GM13976 (cell line): ENCODE measurements at regions not wholly inside any gene's neighbourhood (a gene's known extent, or its start where the extent isn't known, plus 50 kb on each side); places are given as distances from the start of the nearest gene placed in this dataset.

Source experiments
- DNase-seq: peaks from one replicate; pipeline ENCODE4 v3.0.0; 2012; ENCODE audit warnings: low spot score
- in situ Hi-C: fragments of 300-500 bp; cut with MboI; formaldehyde crosslinking; loops from one replicate; pipeline ENCODE4 v1.12.0; 2022; ENCODE audit warnings: low sequenced_read_pairs, mixed read lengths, inconsistent platforms; ENCODE audit not compliant: unreplicated experiment
- TF ChIP-seq, protein P1 (sequence below): IDR thresholded peaks from 2 replicates; pipeline ENCODE4 v1.5.1; 2012; ENCODE audit warnings: borderline replicate concordance, mild to moderate bottlenecking; ENCODE audit not compliant: insufficient read depth; ENCODE audit errors: extremely low read depth, missing control alignments, control extremely low read depth

GRCh38 chr5:67887748-67888161 lies 327.8 kb upstream of the PIK3R1 start:
- no peak for DNase-seq
- in situ Hi-C loops, result no loop called here
- TF ChIP-seq, protein P1, sequence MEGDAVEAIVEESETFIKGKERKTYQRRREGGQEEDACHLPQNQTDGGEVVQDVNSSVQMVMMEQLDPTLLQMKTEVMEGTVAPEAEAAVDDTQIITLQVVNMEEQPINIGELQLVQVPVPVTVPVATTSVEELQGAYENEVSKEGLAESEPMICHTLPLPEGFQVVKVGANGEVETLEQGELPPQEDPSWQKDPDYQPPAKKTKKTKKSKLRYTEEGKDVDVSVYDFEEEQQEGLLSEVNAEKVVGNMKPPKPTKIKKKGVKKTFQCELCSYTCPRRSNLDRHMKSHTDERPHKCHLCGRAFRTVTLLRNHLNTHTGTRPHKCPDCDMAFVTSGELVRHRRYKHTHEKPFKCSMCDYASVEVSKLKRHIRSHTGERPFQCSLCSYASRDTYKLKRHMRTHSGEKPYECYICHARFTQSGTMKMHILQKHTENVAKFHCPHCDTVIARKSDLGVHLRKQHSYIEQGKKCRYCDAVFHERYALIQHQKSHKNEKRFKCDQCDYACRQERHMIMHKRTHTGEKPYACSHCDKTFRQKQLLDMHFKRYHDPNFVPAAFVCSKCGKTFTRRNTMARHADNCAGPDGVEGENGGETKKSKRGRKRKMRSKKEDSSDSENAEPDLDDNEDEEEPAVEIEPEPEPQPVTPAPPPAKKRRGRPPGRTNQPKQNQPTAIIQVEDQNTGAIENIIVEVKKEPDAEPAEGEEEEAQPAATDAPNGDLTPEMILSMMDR, result no peak

GRCh38 chr5:67886761-67887160 lies 328.8 kb upstream of the PIK3R1 start:
- in situ Hi-C loops, result no loop called here
- no peak for DNase-seq
- TF ChIP-seq, protein P1, result no peak

DNA sequence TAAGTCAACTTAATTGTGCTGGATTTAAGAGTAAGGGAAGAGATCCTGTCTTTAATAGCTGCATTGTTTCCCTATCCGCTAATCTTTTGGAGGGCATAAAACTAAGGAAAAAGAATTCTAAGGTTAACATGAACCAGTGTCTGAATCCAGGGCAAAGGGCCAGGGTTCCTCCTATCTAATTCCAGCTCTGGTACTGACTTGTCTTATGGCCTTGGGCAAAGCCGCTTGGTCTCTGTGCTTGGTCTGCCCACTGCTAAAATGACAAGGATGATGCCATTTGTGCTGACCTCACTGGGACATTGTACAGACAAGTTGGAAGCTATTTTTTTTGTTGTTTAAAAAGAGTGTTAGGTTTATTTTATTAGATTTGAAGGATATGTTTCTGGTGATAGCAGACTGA lies 334.7 kb upstream of the PIK3R1 start:
- in situ Hi-C loops, result no loop called here
- no peak for DNase-seq
- TF ChIP-seq, protein P1, result no peak

DNA sequence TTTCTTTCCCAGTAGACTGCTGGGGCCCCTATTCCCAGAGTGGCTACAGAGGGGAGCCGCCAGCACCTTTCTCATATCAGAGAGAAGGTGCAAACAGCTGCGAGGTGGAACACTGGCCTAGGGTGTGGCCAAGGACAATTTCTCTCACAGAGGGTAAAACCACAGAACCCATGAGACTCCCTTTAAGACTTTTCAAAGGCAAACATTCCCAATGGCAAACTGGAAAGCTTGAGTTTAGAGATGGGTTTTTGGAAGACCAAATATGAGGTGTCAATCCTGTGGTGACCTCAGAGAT lies 335.1 kb upstream of the PIK3R1 start:
- in situ Hi-C loops, result no loop called here
- DNase-seq, result no peak
- TF ChIP-seq, protein P1, result no peak

DNA sequence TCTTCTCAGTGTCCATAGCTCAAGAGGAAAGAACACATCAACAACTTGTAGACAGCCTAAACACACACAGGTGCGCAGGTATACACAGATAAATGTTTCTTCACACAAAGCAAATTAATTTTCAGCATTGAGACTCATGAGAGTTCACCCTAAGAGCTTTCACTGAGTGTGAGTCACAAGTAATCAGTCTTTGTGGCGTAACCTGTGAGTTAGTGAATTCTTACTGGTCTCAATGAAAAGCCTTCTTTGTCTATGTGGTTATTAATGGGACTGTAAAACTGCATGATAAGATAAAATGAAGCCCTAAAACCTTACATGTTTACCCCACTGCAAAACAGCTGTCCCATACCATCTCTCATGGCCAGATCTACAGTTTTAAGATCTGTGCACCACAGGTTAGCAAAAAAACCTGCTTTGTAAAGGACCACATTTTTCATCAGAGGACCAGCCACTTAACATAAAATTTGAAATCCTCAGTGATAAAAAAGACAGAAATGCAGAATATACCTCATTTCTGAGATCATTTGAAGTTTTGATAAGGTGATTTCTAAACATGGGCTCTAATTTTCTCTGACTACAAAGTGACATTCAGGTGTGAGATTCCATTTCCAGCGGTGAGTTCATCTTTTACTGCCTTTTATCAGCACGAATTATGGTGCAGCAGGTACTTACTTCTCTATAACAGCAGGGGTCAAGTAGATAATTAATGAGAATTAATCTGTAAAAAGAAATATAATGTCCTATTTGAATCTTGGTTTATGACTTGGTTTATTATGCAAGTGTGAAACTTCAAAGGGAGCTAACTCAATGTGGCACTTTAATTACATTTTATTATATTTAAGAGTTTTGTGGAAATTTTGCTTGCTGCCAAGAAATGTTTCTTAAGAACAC lies 335.7 kb upstream of the PIK3R1 start:
- in situ Hi-C loops, result no loop called here
- no peak for DNase-seq
- TF ChIP-seq, protein P1, result no peak

GRCh38 chr5:67878933-67879332 lies 336.6 kb upstream of the PIK3R1 start:
- TF ChIP-seq, protein P1, result no peak
- no peak for DNase-seq
- in situ Hi-C loops, result no loop called here
